ENCODE measurements at regions not wholly inside any gene's neighbourhood (a gene's known extent, or its start where the extent isn't known, plus 50 kb on each side); places are given as distances from the start of the nearest gene placed in this dataset.

DNA sequence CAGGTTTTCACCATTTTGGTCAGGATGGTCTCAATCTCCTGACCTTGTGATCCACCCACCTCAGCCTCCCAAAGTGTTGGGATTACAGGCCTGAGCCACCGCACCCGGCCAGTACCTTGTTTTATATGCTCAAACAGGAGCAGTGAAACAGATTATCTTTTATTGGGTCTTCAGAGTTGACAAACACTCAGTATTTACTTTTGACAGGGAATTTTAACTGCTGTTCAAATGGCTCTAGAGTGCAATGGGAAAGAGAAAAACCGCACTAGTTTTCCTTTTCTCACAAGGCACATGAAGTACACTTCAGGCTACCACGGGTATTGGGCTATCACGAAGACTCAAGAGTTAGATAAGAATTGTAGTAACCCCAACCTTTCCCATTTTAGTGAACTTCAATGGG is 471.9 kb upstream of the DAB2 start:
- TF ChIP-seq, protein P1, sequence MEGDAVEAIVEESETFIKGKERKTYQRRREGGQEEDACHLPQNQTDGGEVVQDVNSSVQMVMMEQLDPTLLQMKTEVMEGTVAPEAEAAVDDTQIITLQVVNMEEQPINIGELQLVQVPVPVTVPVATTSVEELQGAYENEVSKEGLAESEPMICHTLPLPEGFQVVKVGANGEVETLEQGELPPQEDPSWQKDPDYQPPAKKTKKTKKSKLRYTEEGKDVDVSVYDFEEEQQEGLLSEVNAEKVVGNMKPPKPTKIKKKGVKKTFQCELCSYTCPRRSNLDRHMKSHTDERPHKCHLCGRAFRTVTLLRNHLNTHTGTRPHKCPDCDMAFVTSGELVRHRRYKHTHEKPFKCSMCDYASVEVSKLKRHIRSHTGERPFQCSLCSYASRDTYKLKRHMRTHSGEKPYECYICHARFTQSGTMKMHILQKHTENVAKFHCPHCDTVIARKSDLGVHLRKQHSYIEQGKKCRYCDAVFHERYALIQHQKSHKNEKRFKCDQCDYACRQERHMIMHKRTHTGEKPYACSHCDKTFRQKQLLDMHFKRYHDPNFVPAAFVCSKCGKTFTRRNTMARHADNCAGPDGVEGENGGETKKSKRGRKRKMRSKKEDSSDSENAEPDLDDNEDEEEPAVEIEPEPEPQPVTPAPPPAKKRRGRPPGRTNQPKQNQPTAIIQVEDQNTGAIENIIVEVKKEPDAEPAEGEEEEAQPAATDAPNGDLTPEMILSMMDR (conservative IDR thresholded peaks at IDR 0.05 in 1 of 2, IDR thresholded peaks at IDR 0.05 in 1 of 2; ENCODE audit: low read depth in 1 of 2, low read length in 2 of 2), result no peak
- TF ChIP-seq EZH2 (IDR thresholded peaks at IDR 0.05; ENCODE audit: low read length, missing control alignments), result no peak

All from fibroblast of lung (primary cell).